SIG-M5 (cell line): ENCODE measurements at regions not wholly inside any gene's neighbourhood (a gene's known extent, or its start where the extent isn't known, plus 50 kb on each side); places are given as distances from the start of the nearest gene placed in this dataset.
"Not testable (repeated sequence)": the region's sequence is repeated elsewhere in the genome, so short reads cannot be mapped to it uniquely, and the experiment has no call there.

Experiments used
- DNase-seq: peaks from one replicate; lab custom pipeline; 2025; lab: John Stamatoyannopoulos, UW

DNA sequence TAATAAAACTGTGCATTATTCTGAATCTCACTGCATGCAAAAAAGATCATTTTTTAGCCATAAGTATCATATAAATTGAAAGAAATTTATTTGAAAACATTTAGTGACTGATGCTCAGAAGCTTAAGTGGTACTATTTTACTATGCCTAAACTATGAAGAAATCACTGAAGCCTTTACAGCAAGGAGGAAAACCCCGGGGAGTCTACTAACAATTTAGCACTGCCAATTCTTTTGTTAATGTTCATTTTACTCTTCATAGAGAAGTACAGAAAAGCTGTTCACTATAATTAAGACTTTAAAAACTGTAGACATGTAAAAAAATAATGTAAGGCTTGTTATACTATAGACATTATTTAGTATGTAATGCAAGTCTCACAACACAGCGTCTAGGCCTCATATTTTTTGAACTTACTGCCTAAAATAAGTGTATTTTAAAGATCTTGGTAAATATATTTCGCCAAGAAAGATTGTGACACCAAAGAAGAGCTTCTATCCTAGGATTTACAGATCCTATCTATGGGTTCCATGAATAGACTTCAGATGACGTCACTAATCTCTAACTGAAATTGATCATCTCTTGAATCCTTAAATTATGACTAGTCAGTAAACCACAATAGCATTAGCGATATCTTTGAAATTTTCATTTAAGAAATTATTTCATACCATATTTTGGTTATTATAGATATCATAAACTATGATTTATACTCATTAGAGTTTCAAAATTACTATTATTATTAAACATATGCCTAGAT lies 602.5 kb downstream of the TMA16 start:
- no peak for DNase-seq

- not testable (repeated sequence) for DNase-seq
Measured at GRCh38 chr4:164100741-164101365, 606.4 kb downstream of the TMA16 start.

GRCh38 chr4:164108971-164109370 lies 614.5 kb downstream of the TMA16 start:
- no peak for DNase-seq

GRCh38 chr4:164109503-164109902 lies 615.0 kb downstream of the TMA16 start:
- DNase-seq = no peak

DNA sequence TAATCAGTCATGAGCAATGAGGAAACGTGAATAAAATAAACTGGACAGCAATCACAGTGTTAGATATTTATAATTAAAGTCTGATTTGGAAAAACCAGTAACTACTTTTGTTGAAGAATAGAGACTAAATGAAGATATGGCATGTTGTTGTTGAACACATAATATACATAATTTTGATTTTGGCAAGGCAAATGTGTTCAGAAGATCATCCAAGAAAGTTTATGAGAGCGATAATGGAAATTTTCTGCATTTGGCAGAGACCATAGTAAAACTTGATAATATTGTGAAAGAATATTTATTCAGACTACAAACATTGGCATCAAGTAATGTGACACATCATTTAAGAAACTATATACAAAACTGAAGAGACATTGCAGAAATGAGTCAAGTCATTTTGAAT lies 620.7 kb downstream of the TMA16 start:
- DNase-seq = no peak

- no peak for DNase-seq
Measured at GRCh38 chr4:164116286-164116685, 621.8 kb downstream of the TMA16 start.

- no peak for DNase-seq
Measured at GRCh38 chr4:164134388-164134787, 619.5 kb upstream of the SMIM31 start.

DNA sequence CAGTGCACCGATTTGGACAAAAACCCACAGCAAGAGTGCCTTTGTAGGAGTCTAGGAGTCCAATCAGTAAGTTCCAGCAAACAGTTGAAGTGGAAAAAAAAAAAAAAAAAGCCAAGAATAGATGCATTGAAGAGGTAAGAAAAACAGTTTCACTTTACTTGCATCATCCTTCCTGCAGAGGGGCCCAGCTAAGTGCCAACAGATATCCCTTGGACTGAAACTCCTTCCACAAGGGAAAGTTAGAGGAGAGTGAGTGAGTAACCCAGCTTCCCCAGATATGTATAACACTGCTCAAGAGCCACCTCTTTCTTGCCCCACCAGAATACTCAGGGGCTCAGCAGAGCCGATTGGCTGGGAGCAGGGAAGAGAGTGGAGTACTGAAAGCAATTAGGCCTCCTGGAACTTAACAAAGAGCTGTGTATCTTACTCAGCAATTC lies 617.7 kb upstream of the SMIM31 start:
- DNase-seq = no peak

GRCh38 chr4:164138521-164138920 lies 615.4 kb upstream of the SMIM31 start:
- DNase-seq = no peak

- no peak for DNase-seq
Measured at GRCh38 chr4:164139291-164139690, 614.6 kb upstream of the SMIM31 start.

DNA sequence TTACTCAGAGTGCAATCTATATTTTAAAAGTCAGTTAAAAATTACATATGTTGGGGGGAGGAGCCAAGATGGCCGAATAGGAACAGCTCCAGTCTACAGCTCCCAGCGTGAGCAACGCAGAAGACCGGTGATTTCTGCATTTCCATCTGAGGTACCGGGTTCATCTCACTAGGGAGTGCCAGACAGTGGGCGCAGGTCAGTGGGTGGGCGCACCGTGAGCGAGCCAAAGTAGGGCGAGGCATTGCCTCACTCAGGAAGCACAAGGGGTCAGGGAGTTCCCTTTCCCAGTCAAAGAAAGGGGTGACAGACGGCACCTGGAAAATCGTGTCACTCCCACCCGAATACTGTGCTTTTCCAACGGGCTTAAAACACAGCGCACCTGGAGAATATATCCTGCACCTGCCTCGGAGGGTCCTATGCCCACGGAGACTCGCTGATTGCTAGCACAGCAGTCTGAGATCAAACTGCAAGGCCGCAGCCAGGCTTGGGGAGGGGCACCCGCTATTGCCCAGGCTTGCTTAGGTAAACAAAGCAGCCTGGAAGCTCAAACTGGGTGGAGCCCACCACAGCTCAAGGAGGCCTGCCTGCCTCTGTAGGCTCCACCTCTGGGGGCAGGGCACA lies 612.1 kb upstream of the SMIM31 start:
- DNase-seq = not testable (repeated sequence)

DNA sequence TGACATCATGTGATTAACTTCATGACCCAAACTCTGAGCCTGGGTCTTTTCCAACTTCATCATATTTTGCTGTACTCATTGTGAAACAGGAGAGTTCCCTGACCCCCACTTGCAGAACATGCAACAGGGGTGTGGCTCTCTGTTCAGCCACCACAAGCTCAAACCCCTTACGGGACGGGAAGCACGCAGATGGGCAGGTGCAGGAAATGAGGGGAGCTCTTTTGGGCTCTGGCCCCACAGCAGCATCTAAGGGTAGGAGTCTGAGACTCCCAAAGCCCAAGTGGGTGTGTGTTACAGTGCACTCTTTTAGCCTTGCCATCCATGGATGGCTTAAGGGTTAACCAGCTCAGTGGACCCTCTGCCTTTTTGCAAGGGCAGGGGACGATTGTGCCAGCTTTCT lies 599.5 kb upstream of the SMIM31 start:
- DNase-seq = no peak

DNA sequence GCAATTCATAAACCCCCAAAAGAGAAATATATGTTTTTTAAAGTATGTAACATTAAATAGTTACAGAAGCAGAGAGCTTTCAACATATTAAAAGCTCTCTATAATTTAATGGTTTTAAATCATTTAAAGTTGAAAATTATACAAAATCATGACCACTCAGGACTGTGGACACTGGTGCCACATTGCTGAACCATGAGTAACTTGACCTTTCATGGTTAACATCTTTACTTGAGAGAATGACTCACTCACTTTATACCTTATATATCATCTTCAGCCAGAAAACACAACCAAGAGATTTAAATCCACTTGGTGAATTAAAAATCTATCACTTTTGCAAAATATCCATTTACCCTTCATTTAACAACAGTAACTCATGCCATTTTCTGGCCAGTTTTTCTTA lies 584.3 kb upstream of the SMIM31 start:
- DNase-seq = no peak

- DNase-seq = no peak
Measured at GRCh38 chr4:164177153-164177552, 576.8 kb upstream of the SMIM31 start.

DNA sequence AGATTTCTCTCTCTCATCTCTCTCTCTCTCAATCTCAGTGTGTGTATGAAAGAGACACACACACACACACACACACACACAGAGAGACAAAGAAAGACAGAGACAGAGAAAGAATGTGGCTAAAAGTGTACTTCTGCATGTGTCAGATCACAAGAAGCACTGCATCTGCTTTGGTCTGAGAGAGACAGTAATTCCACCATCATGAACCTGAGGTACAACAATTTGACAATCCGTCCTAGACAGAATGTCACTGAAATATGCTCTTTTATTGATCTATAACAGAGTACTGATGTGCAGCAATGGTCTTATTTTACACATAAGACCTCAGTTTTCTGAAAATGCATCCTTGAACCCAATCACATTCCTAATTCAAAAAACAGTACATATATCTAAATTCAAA lies 576.2 kb upstream of the SMIM31 start:
- DNase-seq = no peak

- no peak for DNase-seq
Measured at GRCh38 chr4:164188236-164188635, 565.7 kb upstream of the SMIM31 start.

GRCh38 chr4:164192844-164193243 lies 561.1 kb upstream of the SMIM31 start:
- DNase-seq = no peak

DNA sequence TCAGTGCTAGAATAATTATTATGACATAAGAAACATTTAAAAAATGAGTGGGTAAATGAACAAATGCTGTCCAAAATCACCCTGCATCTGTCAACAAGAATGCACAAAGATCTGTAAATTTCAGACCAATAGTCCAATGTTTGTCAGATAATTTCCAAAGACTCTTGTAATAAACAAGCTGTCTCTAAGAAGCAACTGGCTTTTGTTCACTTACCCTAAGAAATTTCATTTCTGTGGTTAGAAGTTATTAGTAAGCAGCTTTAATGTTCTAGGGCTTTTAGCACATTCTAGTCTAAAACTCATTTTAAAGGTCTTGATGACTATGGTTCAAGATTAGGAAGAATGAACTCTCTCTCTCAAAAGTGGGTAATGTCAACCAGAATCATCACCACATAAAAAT lies 560.3 kb upstream of the SMIM31 start:
- DNase-seq = no peak

GRCh38 chr4:164197556-164197955 lies 556.4 kb upstream of the SMIM31 start:
- no peak for DNase-seq

DNA sequence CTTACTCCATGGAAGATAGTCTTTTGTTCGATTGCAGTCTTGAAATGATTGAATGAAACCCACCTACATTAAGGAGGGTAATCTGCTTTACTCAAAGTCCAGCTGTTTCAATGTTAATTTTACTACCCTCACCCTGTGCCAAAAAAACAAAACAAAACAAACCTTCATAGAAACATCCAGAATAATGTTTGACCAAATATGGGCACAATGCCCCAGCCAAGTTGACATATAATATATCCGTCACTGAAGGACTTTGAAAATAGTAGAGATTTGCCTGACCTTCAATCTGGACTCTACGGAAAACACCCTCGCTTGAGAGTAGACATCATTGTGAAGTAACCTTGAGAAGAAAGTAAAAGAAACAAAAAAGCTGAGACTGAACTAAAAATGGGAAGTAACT lies 550.5 kb upstream of the SMIM31 start:
- no peak for DNase-seq

DNA sequence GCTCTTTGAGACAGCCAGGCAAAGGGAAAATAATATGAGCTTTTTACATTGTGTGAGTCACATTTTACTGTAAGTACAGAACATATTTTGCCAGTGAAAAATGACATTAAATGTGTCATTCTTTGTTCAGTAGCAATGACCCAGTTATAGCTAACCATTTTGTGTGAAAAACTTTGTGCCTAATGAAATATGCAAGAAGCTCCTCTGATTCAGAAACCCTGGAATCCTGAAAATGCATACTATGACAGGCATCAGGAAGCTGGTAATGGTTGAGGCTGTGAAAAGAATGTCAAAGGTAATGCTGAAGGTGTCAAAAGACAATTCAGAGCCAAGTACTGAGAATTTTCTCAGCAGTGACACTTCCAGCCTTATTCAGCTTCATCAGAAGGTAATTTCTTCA lies 549.5 kb upstream of the SMIM31 start:
- DNase-seq = no peak

- no peak for DNase-seq
Measured at GRCh38 chr4:164207460-164207859, 546.5 kb upstream of the SMIM31 start.

DNA sequence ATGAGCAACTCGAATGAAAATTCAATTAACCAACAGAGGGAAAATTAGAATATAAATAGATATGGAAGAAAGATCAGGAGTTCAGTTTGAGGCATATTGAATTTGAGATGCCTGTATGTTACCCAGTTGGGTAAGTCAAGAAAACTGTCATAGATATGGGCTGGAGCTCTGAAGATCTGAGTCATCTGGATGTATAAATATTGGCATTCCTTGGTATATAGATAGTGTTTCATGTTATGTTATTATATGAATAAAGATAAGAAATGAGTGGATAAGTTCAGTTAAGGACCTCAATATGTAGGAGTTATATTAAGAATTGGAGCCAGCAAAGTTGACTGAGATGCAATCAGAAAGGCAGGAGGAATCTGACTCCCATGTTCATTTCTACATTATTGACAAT lies 543.6 kb upstream of the SMIM31 start:
- DNase-seq = no peak
